GM23248 (cell line): ENCODE measurements at regions not wholly inside any gene's neighbourhood (a gene's known extent, or its start where the extent isn't known, plus 50 kb on each side); places are given as distances from the start of the nearest gene placed in this dataset.

Source experiments
- EZH2 ChIP-seq: fragments of 200-600 bp; sonication (generic); IDR thresholded peaks from 2 replicates; pipeline ENCODE4 v1.6.1; 2018; ENCODE audit warnings: antibody characterized with exemption, mild to moderate bottlenecking; ENCODE audit not compliant: insufficient read depth, poor library complexity, severe bottlenecking
- EZH2phosphoT487 ChIP-seq: fragments of 200-600 bp; sonication (generic); IDR thresholded peaks from 2 replicates; pipeline ENCODE4 v1.6.1; 2018; ENCODE audit warnings: antibody characterized with exemption, moderate library complexity, mild to moderate bottlenecking, low read depth; ENCODE audit not compliant: insufficient read depth

- TF ChIP-seq EZH2 (no peak), EZH2phosphoT487 (no peak)
Measured at GRCh38 chrX:149286940-149287349, 218.2 kb downstream of the IDS start.
